Fibroblast of lung (primary cell): ENCODE measurements at regions not wholly inside any gene's neighbourhood (a gene's known extent, or its start where the extent isn't known, plus 50 kb on each side); places are given as distances from the start of the nearest gene placed in this dataset.

ENCODE experiments used
- DNase-seq, 2 donors: peaks; one replicate each; pipeline versions ENCODE4 v3.0.0 to v3.0.0-alpha.2; 2010; ENCODE audit warnings: low read depth in 2 of 2
- H2AFZ ChIP-seq: 2 replicates; pipeline ENCODE4 v1.5.1; 2012; ENCODE audit warnings: low read length, control low read depth, inconsistent platforms
- H3K27ac ChIP-seq: 2 replicates; pipeline ENCODE4 v1.5.1; 2011; ENCODE audit warnings: low read length, control low read depth; ENCODE audit not compliant: insufficient read depth
- H3K27me3 ChIP-seq: 2 replicates; pipeline ENCODE4 v1.5.1; 2011; ENCODE audit warnings: mild to moderate bottlenecking, low read length; ENCODE audit not compliant: control insufficient read depth, insufficient read depth
- H3K36me3 ChIP-seq: 2 replicates; pipeline ENCODE4 v1.5.1; 2011; ENCODE audit warnings: low read length; ENCODE audit not compliant: control insufficient read depth, insufficient read depth
- H3K4me1 ChIP-seq: 2 replicates; pipeline ENCODE4 v1.5.1; 2011; ENCODE audit warnings: low read length; ENCODE audit not compliant: control insufficient read depth, insufficient read depth; ENCODE audit errors: extremely low read depth
- H3K4me2 ChIP-seq: 2 replicates; pipeline ENCODE4 v1.5.1; 2011; ENCODE audit warnings: low read length, control low read depth; ENCODE audit not compliant: insufficient read depth; ENCODE audit errors: extremely low read depth
- H3K4me3 ChIP-seq, 4 experiments: fragments of 200-600 bp in 1 of 4; sonication (generic) in 1 of 4; replicated peaks in 1 of 4; 2 replicates each; pipeline ENCODE4 v1.5.1; 2011 to 2016; ENCODE audit warnings: low read length in 4 of 4, low read depth in 3 of 4, mild to moderate bottlenecking in 3 of 4, control low read depth in 2 of 4, inconsistent platforms in 1 of 4, mixed read lengths in 1 of 4; ENCODE audit not compliant: insufficient read depth in 1 of 4; ENCODE audit errors: control extremely low read depth in 1 of 4
- H3K79me2 ChIP-seq: 2 replicates; pipeline ENCODE4 v1.5.1; 2012; ENCODE audit warnings: mild to moderate bottlenecking, low read length, inconsistent platforms; ENCODE audit not compliant: control insufficient read depth, insufficient read depth
- H3K9ac ChIP-seq: 2 replicates; pipeline ENCODE4 v1.5.1; 2011; ENCODE audit warnings: mild to moderate bottlenecking, low read length, control low read depth; ENCODE audit not compliant: insufficient read depth
- H3K9me3 ChIP-seq: 2 replicates; pipeline ENCODE4 v1.5.1; 2012; ENCODE audit warnings: low read depth, low read length; ENCODE audit not compliant: control insufficient read depth, insufficient read depth
- H4K20me1 ChIP-seq: 2 replicates; pipeline ENCODE4 v1.5.1; 2011; ENCODE audit warnings: low read length; ENCODE audit not compliant: control insufficient read depth, insufficient read depth; ENCODE audit errors: extremely low read depth
- CTCF ChIP-seq, 2 donors: IDR thresholded peaks in 1 of 2; conservative IDR thresholded peaks in 1 of 2; 1 replicate in 1 of 2; 2 replicates in 1 of 2; pipeline ENCODE4 v1.5.1; 2011 to 2012; ENCODE audit warnings: low read length in 2 of 2, control low read depth in 1 of 2, inconsistent platforms in 1 of 2, low read depth in 1 of 2, mild to moderate bottlenecking in 1 of 2
- EZH2 ChIP-seq: IDR thresholded peaks from 2 replicates; pipeline ENCODE4 v1.5.1; 2012; ENCODE audit warnings: low read length, control low read depth, mild to moderate bottlenecking; ENCODE audit errors: missing control alignments

- H4K20me1 ChIP-seq: no peaks in the 10 kb centered on the region
- no peaks in the 10 kb centered on the region for H3K4me1 ChIP-seq
- H3K4me2 ChIP-seq: no peak overlapping the region
- H3K4me3 ChIP-seq: no peak overlapping the region
- TF ChIP-seq EZH2 (no peak), CTCF (conservative IDR thresholded peaks at IDR 0.05 in 1 of 2, IDR thresholded peaks at IDR 0.05 in 1 of 2; ENCODE audit: low read depth in 1 of 2, low read length in 2 of 2) (no peak)
- no peaks in the 10 kb centered on the region for H3K9me3 ChIP-seq
- H2AFZ ChIP-seq: no peak overlapping the region
- no peak for DNase-seq
- H3K9ac ChIP-seq: no peak overlapping the region
- H3K27me3 ChIP-seq: no peaks in the 10 kb centered on the region
- no peaks in the 10 kb centered on the region for H3K79me2 ChIP-seq
- no peak overlapping the region for H3K27ac ChIP-seq
- H3K36me3 ChIP-seq: no peaks in the 10 kb centered on the region
These were observed 61.8 kb upstream of the ATF7IP start for GRCh38 chr12:14303661-14304155.

GRCh38 chr12:14307004-14307403, 58.5 kb upstream of the ATF7IP start:
- Histone ChIP-seq H3K4me2 (no peak overlapping the region), H3K27me3 (no peaks in the 10 kb centered on the region), H3K36me3 (no peaks in the 10 kb centered on the region)

GRCh38 chr12:14308516-14308915, 57.0 kb upstream of the ATF7IP start:
- Histone ChIP-seq H3K4me1 (no peaks in the 10 kb centered on the region), H3K9ac (no peak overlapping the region), H4K20me1 (no peaks in the 10 kb centered on the region), H3K79me2 (no peaks in the 10 kb centered on the region), H2AFZ (no peak overlapping the region), H3K9me3 (no peaks in the 10 kb centered on the region), H3K36me3 (no peaks in the 10 kb centered on the region), H3K4me2 (no peak overlapping the region), H3K27me3 (no peaks in the 10 kb centered on the region), H3K4me3 (no peak overlapping the region), H3K27ac (no peak overlapping the region)
- no peak for TF ChIP-seq CTCF (conservative IDR thresholded peaks at IDR 0.05 in 1 of 2, IDR thresholded peaks at IDR 0.05 in 1 of 2; ENCODE audit: low read depth in 1 of 2, low read length in 2 of 2)
- no peak for TF ChIP-seq EZH2
- DNase-seq: no peak

More at GRCh38 chr12:14307004-14307403, 58.5 kb upstream of the ATF7IP start:
- no peaks in the 10 kb centered on the region for H3K79me2 ChIP-seq
- H2AFZ ChIP-seq: no peak overlapping the region
- no peak overlapping the region for H3K27ac ChIP-seq
- no peaks in the 10 kb centered on the region for H3K9me3 ChIP-seq
- no peak for DNase-seq
- TF ChIP-seq CTCF (conservative IDR thresholded peaks at IDR 0.05 in 1 of 2, IDR thresholded peaks at IDR 0.05 in 1 of 2; ENCODE audit: low read depth in 1 of 2, low read length in 2 of 2) (no peak), EZH2 (no peak)
- H3K4me1 ChIP-seq: no peaks in the 10 kb centered on the region
- H3K4me3 ChIP-seq: no peak overlapping the region
- no peak overlapping the region for H3K9ac ChIP-seq
- H4K20me1 ChIP-seq: no peaks in the 10 kb centered on the region
